ENCODE measurements at regions not wholly inside any gene's neighbourhood (a gene's known extent, or its start where the extent isn't known, plus 50 kb on each side); places are given as distances from the start of the nearest gene placed in this dataset.
A peak's percentile ranks its signal among the peaks of the same experiment; 100 is the strongest.

DNA sequence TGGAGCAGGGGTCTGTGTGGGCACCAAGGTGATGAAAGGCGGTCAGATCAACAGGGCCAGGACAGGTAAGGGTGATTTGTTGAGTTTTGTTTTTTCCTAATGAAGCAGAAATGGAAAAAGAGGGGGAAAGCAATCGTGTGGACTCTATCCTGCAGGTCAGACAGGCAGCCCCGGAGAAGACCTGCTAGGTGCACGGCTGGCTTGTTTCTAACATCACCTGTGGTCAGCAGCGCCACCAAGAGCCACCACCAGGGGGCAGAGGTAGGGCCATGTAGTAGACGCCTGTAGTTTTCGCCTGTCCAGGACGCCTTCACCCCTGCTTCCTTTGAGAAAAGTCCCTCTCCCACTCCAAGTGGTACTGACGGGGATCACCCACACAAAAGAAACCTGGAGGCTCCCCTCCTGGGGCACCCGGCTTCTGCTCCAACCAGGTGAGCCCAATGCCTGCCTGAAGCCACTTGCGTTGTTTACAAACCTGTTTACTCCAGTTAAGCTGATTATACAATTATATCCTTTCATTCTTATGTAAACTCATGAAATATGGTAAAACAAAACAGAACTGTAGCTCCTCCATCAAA is 54.2 kb upstream of the SEC14L1 start (continued):
- TF ChIP-seq, protein P1, sequence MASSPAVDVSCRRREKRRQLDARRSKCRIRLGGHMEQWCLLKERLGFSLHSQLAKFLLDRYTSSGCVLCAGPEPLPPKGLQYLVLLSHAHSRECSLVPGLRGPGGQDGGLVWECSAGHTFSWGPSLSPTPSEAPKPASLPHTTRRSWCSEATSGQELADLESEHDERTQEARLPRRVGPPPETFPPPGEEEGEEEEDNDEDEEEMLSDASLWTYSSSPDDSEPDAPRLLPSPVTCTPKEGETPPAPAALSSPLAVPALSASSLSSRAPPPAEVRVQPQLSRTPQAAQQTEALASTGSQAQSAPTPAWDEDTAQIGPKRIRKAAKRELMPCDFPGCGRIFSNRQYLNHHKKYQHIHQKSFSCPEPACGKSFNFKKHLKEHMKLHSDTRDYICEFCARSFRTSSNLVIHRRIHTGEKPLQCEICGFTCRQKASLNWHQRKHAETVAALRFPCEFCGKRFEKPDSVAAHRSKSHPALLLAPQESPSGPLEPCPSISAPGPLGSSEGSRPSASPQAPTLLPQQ (tag by site-specific recombination; IDR thresholded peaks at IDR 0.05) = no peak
- peak; percentile 99 for TF ChIP-seq ZNF792 (tag by site-specific recombination; IDR thresholded peaks at IDR 0.05)
- TF ChIP-seq, protein P2, sequence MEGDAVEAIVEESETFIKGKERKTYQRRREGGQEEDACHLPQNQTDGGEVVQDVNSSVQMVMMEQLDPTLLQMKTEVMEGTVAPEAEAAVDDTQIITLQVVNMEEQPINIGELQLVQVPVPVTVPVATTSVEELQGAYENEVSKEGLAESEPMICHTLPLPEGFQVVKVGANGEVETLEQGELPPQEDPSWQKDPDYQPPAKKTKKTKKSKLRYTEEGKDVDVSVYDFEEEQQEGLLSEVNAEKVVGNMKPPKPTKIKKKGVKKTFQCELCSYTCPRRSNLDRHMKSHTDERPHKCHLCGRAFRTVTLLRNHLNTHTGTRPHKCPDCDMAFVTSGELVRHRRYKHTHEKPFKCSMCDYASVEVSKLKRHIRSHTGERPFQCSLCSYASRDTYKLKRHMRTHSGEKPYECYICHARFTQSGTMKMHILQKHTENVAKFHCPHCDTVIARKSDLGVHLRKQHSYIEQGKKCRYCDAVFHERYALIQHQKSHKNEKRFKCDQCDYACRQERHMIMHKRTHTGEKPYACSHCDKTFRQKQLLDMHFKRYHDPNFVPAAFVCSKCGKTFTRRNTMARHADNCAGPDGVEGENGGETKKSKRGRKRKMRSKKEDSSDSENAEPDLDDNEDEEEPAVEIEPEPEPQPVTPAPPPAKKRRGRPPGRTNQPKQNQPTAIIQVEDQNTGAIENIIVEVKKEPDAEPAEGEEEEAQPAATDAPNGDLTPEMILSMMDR (tag by site-specific recombination; IDR thresholded peaks at IDR 0.05) = peak; percentile 82
- TF ChIP-seq ZSCAN18 (tag by site-specific recombination; IDR thresholded peaks at IDR 0.05) = no peak
- peak; percentile 41; the same call in 1 of the 2 replicates for TF ChIP-seq SP7 (tag by site-specific recombination; IDR thresholded peaks at IDR 0.05)
- TF ChIP-seq HOXA7 (CRISPR knock-in tag; IDR thresholded peaks at IDR 0.05; ENCODE audit: borderline replicate concordance) = no peak
- TF ChIP-seq ZBTB1 (tag by site-specific recombination; IDR thresholded peaks at IDR 0.05) = no peak
- TF ChIP-seq ZNF48 (tag by site-specific recombination; IDR thresholded peaks at IDR 0.05) = no peak
- TF ChIP-seq ZNF501 (tag by site-specific recombination; IDR thresholded peaks at IDR 0.05) = no peak
- no peak for TF ChIP-seq ZNF621 (tag by site-specific recombination; IDR thresholded peaks at IDR 0.05)
- TF ChIP-seq ZBTB11 (tag by site-specific recombination; conservative IDR thresholded peaks at IDR 0.05; ENCODE audit: low read depth) = no peak
- TF ChIP-seq ZNF747 (tag by site-specific recombination; IDR thresholded peaks at IDR 0.05) = no peak
- TF ChIP-seq ZNF830 (tag by site-specific recombination; IDR thresholded peaks at IDR 0.05; ENCODE audit: low read depth) = no peak
- TF ChIP-seq BCL11B (tag by site-specific recombination; IDR thresholded peaks at IDR 0.05; ENCODE audit: low read depth) = no peak
- TF ChIP-seq ZNF155 (tag by site-specific recombination; IDR thresholded peaks at IDR 0.05) = no peak
- no peak for TF ChIP-seq SALL2 (tag by site-specific recombination; IDR thresholded peaks at IDR 0.05; ENCODE audit: borderline replicate concordance)
- no peak for TF ChIP-seq ZNF416 (tag by site-specific recombination; IDR thresholded peaks at IDR 0.05)
- TF ChIP-seq ZNF391 (tag by site-specific recombination; IDR thresholded peaks at IDR 0.05; ENCODE audit: borderline replicate concordance, low read depth) = no peak
- no peak for TF ChIP-seq ZNF266 (tag by site-specific recombination; IDR thresholded peaks at IDR 0.05; ENCODE audit: low read depth)
- TF ChIP-seq, protein P3, sequence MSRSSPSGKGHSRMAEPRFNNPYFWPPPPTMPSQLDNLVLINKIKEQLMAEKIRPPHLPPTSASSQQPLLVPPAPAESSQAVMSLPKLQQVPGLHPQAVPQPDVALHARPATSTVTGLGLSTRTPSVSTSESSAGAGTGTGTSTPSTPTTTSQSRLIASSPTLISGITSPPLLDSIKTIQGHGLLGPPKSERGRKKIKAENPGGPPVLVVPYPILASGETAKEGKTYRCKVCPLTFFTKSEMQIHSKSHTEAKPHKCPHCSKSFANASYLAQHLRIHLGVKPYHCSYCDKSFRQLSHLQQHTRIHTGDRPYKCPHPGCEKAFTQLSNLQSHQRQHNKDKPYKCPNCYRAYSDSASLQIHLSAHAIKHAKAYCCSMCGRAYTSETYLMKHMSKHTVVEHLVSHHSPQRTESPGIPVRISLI (tag by site-specific recombination; IDR thresholded peaks at IDR 0.05) = no peak
- TF ChIP-seq ZNF707 (tag by site-specific recombination; IDR thresholded peaks at IDR 0.05) = no peak
- TF ChIP-seq GLI2 (tag by site-specific recombination; IDR thresholded peaks at IDR 0.05; ENCODE audit: borderline replicate concordance, low read depth) = no peak
- no peak for TF ChIP-seq ZFP37 (tag by site-specific recombination; IDR thresholded peaks at IDR 0.05)
- no peak for TF ChIP-seq ZNF121 (tag by site-specific recombination; IDR thresholded peaks at IDR 0.05)
- TF ChIP-seq, protein P4, sequence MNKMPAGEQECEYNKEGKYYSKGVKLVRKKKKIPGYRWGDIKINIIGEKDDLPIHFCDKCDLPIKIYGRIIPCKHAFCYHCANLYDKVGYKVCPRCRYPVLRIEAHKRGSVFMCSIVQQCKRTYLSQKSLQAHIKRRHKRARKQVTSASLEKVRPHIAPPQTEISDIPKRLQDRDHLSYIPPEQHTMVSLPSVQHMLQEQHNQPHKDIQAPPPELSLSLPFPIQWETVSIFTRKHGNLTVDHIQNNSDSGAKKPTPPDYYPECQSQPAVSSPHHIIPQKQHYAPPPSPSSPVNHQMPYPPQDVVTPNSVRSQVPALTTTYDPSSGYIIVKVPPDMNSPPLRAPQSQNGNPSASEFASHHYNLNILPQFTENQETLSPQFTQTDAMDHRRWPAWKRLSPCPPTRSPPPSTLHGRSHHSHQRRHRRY (tag by site-specific recombination; IDR thresholded peaks at IDR 0.05) = no peak
- TF ChIP-seq ZNF292 (tag by site-specific recombination; IDR thresholded peaks at IDR 0.05; ENCODE audit: borderline replicate concordance, low read depth) = no peak
- TF ChIP-seq ZNF777 (tag by site-specific recombination; IDR thresholded peaks at IDR 0.05; ENCODE audit: borderline replicate concordance) = no peak
- TF ChIP-seq ZNF654 (tag by site-specific recombination; IDR thresholded peaks at IDR 0.05; ENCODE audit: low read depth) = peak; percentile 49
- TF ChIP-seq GLIS2 (tag by site-specific recombination; IDR thresholded peaks at IDR 0.05) = no peak
- no peak for TF ChIP-seq ZNF140 (tag by site-specific recombination; IDR thresholded peaks at IDR 0.05)

Measured in HEK293 (cell line).